HepG2 (cell line): ENCODE measurements at regions not wholly inside any gene's neighbourhood (a gene's known extent, or its start where the extent isn't known, plus 50 kb on each side); places are given as distances from the start of the nearest gene placed in this dataset.

Source experiments
- FOXO1 ChIP-seq: sonication (generic); formaldehyde crosslinking; IDR thresholded peaks from 2 replicates; pipeline ENCODE4 v1.4.0; 2020; ENCODE audit warnings: missing genetic modification reagents
- FOXP1 ChIP-seq, 2 experiments: fragments of 450-650 bp in 1 of 2; IDR thresholded peaks; 2 replicates each; pipeline ENCODE4 v1.6.1; 2017 to 2018; ENCODE audit warnings: antibody characterized with exemption in 1 of 2
- IRF2 ChIP-seq: IDR thresholded peaks from 2 replicates; pipeline ENCODE4 v1.6.1; 2018; ENCODE audit warnings: missing genetic modification reagents, missing compliant biosample characterization
- ISL2 ChIP-seq: sonication (generic); formaldehyde crosslinking; IDR thresholded peaks from 2 replicates; pipeline ENCODE4 v1.5.0; 2020; ENCODE audit warnings: missing genetic modification reagents
- KDM5B ChIP-seq: sonication (generic); formaldehyde crosslinking; IDR thresholded peaks from 2 replicates; pipeline ENCODE4 v1.4.0; 2020; ENCODE audit warnings: missing genetic modification reagents, mild to moderate bottlenecking, borderline replicate concordance
- NR1H2 ChIP-seq: sonication (generic); formaldehyde crosslinking; IDR thresholded peaks from 2 replicates; pipeline ENCODE4 v1.8.1; 2022; ENCODE audit warnings: low read depth, missing genetic modification reagents, borderline replicate concordance
- RBAK ChIP-seq: sonication (generic); formaldehyde crosslinking; IDR thresholded peaks from 2 replicates; pipeline ENCODE4 v1.5.1; 2020; ENCODE audit warnings: mild to moderate bottlenecking, missing genetic modification reagents
- RORA ChIP-seq: sonication (generic); formaldehyde crosslinking; IDR thresholded peaks from 2 replicates; pipeline ENCODE4 v1.5.0; 2020; ENCODE audit warnings: mild to moderate bottlenecking, missing genetic modification reagents, moderate library complexity
- RXRB ChIP-seq: IDR thresholded peaks from 2 replicates; pipeline ENCODE4 v1.6.1; 2016; ENCODE audit warnings: borderline replicate concordance, missing genetic modification reagents, missing compliant biosample characterization
- SRY ChIP-seq: sonication (generic); formaldehyde crosslinking; IDR thresholded peaks from 2 replicates; pipeline ENCODE4 v1.8.0; 2022; ENCODE audit warnings: mild to moderate bottlenecking, missing genetic modification reagents
- ZBTB42 ChIP-seq: sonication (generic); formaldehyde crosslinking; IDR thresholded peaks from 2 replicates; pipeline ENCODE4 v1.5.0; 2020; ENCODE audit warnings: mild to moderate bottlenecking, missing genetic modification reagents
- ZNF331 ChIP-seq: sonication (generic); formaldehyde crosslinking; IDR thresholded peaks from 2 replicates; pipeline ENCODE4 v1.4.0; 2020; ENCODE audit warnings: missing genetic modification reagents
- ZNF367 ChIP-seq: sonication (generic); formaldehyde crosslinking; IDR thresholded peaks from 2 replicates; pipeline ENCODE4 v1.4.0; 2020; ENCODE audit warnings: missing genetic modification reagents, borderline replicate concordance
- ZNF629 ChIP-seq: sonication (generic); formaldehyde crosslinking; conservative IDR thresholded peaks from 2 replicates; pipeline ENCODE4 v1.5.0; 2020; ENCODE audit warnings: missing genetic modification reagents
- ZNF780A ChIP-seq: sonication (generic); formaldehyde crosslinking; IDR thresholded peaks from 2 replicates; pipeline ENCODE4 v1.8.0; 2022; ENCODE audit warnings: mild to moderate bottlenecking, missing genetic modification reagents, moderate library complexity
- ZZZ3 ChIP-seq: sonication (generic); formaldehyde crosslinking; IDR thresholded peaks from 2 replicates; pipeline ENCODE4 v1.4.0; 2020; ENCODE audit warnings: missing genetic modification reagents, mild to moderate bottlenecking, borderline replicate concordance
- TF ChIP-seq, protein P1 (sequence below): sonication (generic); formaldehyde crosslinking; IDR thresholded peaks from 2 replicates; pipeline ENCODE4 v1.5.1; 2020; ENCODE audit warnings: mild to moderate bottlenecking, missing genetic modification reagents, borderline replicate concordance
- TF ChIP-seq, protein P2 (sequence below): sonication (generic); formaldehyde crosslinking; IDR thresholded peaks from 2 replicates; pipeline ENCODE4 v1.4.0; 2020; ENCODE audit warnings: missing genetic modification reagents
- TF ChIP-seq, protein P3 (sequence below): sonication (generic); formaldehyde crosslinking; conservative IDR thresholded peaks from 2 replicates; pipeline ENCODE4 v1.8.0; 2022; ENCODE audit warnings: low read depth, missing genetic modification reagents
- TF ChIP-seq, protein P4 (sequence below): IDR thresholded peaks from 2 replicates; pipeline ENCODE4 v1.6.1; 2012; ENCODE audit warnings: low read length, improper control_type of control experiment

DNA sequence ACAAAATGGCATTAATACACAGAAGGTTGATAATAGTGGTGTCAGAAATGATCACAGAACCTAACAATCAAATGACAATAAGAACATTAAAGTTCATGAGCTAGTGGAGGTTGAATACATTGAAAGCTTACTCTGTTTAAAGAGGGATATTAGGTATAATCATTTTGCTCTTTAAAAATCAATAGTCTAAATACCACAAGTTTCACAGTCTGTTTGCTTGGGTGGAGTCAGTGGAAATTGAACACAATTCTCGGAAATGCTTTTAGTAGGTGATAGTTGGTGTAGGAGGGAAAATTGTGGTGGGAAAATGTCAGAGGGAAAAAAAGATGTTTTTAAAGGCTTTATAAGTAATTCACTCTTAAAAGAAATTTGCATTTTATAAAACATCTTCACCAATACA is 197.1 kb downstream of the GLUD2 start (continued):
- TF ChIP-seq, protein P1, sequence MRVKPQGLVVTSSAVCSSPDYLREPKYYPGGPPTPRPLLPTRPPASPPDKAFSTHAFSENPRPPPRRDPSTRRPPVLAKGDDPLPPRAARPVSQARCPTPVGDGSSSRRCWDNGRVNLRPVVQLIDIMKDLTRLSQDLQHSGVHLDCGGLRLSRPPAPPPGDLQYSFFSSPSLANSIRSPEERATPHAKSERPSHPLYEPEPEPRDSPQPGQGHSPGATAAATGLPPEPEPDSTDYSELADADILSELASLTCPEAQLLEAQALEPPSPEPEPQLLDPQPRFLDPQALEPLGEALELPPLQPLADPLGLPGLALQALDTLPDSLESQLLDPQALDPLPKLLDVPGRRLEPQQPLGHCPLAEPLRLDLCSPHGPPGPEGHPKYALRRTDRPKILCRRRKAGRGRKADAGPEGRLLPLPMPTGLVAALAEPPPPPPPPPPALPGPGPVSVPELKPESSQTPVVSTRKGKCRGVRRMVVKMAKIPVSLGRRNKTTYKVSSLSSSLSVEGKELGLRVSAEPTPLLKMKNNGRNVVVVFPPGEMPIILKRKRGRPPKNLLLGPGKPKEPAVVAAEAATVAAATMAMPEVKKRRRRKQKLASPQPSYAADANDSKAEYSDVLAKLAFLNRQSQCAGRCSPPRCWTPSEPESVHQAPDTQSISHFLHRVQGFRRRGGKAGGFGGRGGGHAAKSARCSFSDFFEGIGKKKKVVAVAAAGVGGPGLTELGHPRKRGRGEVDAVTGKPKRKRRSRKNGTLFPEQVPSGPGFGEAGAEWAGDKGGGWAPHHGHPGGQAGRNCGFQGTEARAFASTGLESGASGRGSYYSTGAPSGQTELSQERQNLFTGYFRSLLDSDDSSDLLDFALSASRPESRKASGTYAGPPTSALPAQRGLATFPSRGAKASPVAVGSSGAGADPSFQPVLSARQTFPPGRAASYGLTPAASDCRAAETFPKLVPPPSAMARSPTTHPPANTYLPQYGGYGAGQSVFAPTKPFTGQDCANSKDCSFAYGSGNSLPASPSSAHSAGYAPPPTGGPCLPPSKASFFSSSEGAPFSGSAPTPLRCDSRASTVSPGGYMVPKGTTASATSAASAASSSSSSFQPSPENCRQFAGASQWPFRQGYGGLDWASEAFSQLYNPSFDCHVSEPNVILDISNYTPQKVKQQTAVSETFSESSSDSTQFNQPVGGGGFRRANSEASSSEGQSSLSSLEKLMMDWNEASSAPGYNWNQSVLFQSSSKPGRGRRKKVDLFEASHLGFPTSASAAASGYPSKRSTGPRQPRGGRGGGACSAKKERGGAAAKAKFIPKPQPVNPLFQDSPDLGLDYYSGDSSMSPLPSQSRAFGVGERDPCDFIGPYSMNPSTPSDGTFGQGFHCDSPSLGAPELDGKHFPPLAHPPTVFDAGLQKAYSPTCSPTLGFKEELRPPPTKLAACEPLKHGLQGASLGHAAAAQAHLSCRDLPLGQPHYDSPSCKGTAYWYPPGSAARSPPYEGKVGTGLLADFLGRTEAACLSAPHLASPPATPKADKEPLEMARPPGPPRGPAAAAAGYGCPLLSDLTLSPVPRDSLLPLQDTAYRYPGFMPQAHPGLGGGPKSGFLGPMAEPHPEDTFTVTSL, result peak; percentile 61; the same call in 1 of the 2 replicates
- TF ChIP-seq KDM5B (CRISPR knock-in tag) (no peak), NR1H2 (CRISPR knock-in tag) (no peak), RORA (no peak), ZNF367 (CRISPR knock-in tag) (no peak), RXRB (CRISPR knock-in tag) (peak; percentile 79), IRF2 (CRISPR knock-in tag) (no peak), FOXO1 (peak; percentile 25; the same call in 1 of the 2 replicates), ZNF780A (CRISPR knock-in tag) (no peak), ZZZ3 (CRISPR knock-in tag) (no peak), RBAK (no peak), FOXP1 (IDR thresholded peaks at IDR 0.05) (no peak), FOXP1 (CRISPR knock-in tag; IDR thresholded peaks at IDR 0.05) (peak; percentile 88), SRY (no peak), ISL2 (CRISPR knock-in tag) (peak; percentile 97), ZNF331 (CRISPR knock-in tag) (no peak), ZNF629 (CRISPR knock-in tag) (no peak), ZBTB42 (CRISPR knock-in tag) (no peak)
- TF ChIP-seq, protein P2, sequence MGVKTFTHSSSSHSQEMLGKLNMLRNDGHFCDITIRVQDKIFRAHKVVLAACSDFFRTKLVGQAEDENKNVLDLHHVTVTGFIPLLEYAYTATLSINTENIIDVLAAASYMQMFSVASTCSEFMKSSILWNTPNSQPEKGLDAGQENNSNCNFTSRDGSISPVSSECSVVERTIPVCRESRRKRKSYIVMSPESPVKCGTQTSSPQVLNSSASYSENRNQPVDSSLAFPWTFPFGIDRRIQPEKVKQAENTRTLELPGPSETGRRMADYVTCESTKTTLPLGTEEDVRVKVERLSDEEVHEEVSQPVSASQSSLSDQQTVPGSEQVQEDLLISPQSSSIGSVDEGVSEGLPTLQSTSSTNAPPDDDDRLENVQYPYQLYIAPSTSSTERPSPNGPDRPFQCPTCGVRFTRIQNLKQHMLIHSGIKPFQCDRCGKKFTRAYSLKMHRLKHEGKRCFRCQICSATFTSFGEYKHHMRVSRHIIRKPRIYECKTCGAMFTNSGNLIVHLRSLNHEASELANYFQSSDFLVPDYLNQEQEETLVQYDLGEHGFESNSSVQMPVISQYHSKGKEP, result no peak
- TF ChIP-seq, protein P3, sequence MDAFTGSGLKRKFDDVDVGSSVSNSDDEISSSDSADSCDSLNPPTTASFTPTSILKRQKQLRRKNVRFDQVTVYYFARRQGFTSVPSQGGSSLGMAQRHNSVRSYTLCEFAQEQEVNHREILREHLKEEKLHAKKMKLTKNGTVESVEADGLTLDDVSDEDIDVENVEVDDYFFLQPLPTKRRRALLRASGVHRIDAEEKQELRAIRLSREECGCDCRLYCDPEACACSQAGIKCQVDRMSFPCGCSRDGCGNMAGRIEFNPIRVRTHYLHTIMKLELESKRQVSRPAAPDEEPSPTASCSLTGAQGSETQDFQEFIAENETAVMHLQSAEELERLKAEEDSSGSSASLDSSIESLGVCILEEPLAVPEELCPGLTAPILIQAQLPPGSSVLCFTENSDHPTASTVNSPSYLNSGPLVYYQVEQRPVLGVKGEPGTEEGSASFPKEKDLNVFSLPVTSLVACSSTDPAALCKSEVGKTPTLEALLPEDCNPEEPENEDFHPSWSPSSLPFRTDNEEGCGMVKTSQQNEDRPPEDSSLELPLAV, result no peak
- TF ChIP-seq, protein P4, sequence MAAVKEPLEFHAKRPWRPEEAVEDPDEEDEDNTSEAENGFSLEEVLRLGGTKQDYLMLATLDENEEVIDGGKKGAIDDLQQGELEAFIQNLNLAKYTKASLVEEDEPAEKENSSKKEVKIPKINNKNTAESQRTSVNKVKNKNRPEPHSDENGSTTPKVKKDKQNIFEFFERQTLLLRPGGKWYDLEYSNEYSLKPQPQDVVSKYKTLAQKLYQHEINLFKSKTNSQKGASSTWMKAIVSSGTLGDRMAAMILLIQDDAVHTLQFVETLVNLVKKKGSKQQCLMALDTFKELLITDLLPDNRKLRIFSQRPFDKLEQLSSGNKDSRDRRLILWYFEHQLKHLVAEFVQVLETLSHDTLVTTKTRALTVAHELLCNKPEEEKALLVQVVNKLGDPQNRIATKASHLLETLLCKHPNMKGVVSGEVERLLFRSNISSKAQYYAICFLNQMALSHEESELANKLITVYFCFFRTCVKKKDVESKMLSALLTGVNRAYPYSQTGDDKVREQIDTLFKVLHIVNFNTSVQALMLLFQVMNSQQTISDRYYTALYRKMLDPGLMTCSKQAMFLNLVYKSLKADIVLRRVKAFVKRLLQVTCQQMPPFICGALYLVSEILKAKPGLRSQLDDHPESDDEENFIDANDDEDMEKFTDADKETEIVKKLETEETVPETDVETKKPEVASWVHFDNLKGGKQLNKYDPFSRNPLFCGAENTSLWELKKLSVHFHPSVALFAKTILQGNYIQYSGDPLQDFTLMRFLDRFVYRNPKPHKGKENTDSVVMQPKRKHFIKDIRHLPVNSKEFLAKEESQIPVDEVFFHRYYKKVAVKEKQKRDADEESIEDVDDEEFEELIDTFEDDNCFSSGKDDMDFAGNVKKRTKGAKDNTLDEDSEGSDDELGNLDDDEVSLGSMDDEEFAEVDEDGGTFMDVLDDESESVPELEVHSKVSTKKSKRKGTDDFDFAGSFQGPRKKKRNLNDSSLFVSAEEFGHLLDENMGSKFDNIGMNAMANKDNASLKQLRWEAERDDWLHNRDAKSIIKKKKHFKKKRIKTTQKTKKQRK, result no peak
